GM18861 (cell line): ENCODE measurements at regions not wholly inside any gene's neighbourhood (a gene's known extent, or its start where the extent isn't known, plus 50 kb on each side); places are given as distances from the start of the nearest gene placed in this dataset.
"Not testable (repeated sequence)": the region's sequence is repeated elsewhere in the genome, so short reads cannot be mapped to it uniquely, and the experiment has no call there.

ENCODE experiments used
- ATAC-seq: cut with Tn5 transposase; IDR thresholded peaks from one replicate; pipeline ENCODE4 v1.9.1; 2021; ENCODE audit not compliant: unreplicated experiment

- not testable (repeated sequence) for ATAC-seq
These were observed 56.0 kb upstream of the CACNA2D1 start for GRCh38 chr7:82499546-82499945.

GRCh38 chr7:82494420-82494819 lies 50.8 kb upstream of the CACNA2D1 start:
- ATAC-seq, result no peak
